ENCODE measurements at regions not wholly inside any gene's neighbourhood (a gene's known extent, or its start where the extent isn't known, plus 50 kb on each side); places are given as distances from the start of the nearest gene placed in this dataset.

- TF ChIP-seq EZH2phosphoT487 (IDR thresholded peaks at IDR 0.05; ENCODE audit: insufficient read depth, low read depth), result no peak
- no peak for TF ChIP-seq EZH2 (IDR thresholded peaks at IDR 0.05; ENCODE audit: insufficient read depth, poor library complexity, severe bottlenecking)
Measured at GRCh38 chr16:31694461-31694860, 166.8 kb downstream of the AHSP start.

Data from GM23248 (cell line).